Thyroid gland (tissue), 4 donors: ENCODE measurements at regions not wholly inside any gene's neighbourhood (a gene's known extent, or its start where the extent isn't known, plus 50 kb on each side); places are given as distances from the start of the nearest gene placed in this dataset.

Experiments used
- DNase-seq, 2 donors: peaks; one replicate each; pipeline ENCODE4 v3.0.0-alpha.2; 2019
- H3K27ac ChIP-seq, 3 donors: fragments of 200-600 bp; sonication (generic); 1 replicate in 2 of 3; 2 replicates in 1 of 3; pipeline ENCODE4 v1.5.1; 2016 to 2019; ENCODE audit warnings: mild to moderate bottlenecking in 1 of 3, moderate library complexity in 1 of 3
- H3K27me3 ChIP-seq: fragments of 200-600 bp; sonication (generic); one replicate; pipeline ENCODE4 v1.5.1; 2019
- H3K36me3 ChIP-seq, 2 donors: fragments of 200-600 bp; sonication (generic); one replicate each; pipeline ENCODE4 v1.5.1; 2016 to 2019
- H3K4me1 ChIP-seq, 2 donors: fragments of 200-600 bp; sonication (generic); one replicate each; pipeline ENCODE4 v1.5.1; 2017 to 2019
- H3K4me3 ChIP-seq, 3 donors: fragments of 200-600 bp; sonication (generic); replicated peaks in 1 of 3; 1 replicate in 2 of 3; 2 replicates in 1 of 3; pipeline ENCODE4 v1.5.1; 2016; ENCODE audit warnings: mild to moderate bottlenecking in 1 of 3
- H3K9me3 ChIP-seq: fragments of 200-600 bp; sonication (generic); one replicate; pipeline ENCODE4 v1.5.1; 2017
- CTCF ChIP-seq, 6 experiments: fragments of 200-600 bp in 3 of 6; fragments of 450-650 bp in 3 of 6; sonication (generic) in 3 of 6; IDR thresholded peaks; one replicate each; pipeline ENCODE4 v1.5.1; 2016 to 2019; ENCODE audit warnings: antibody characterized with exemption in 6 of 6, mild to moderate bottlenecking in 2 of 6, inconsistent platforms in 1 of 6, moderate library complexity in 1 of 6
- POLR2A ChIP-seq, 2 donors: fragments of 450-650 bp; IDR thresholded peaks; one replicate each; pipeline ENCODE4 v1.6.1; 2017; ENCODE audit warnings: antibody characterized with exemption in 2 of 2, mild to moderate bottlenecking in 2 of 2, moderate library complexity in 1 of 2
- WGBS, 2 donors: methylation state at CpG; one replicate each; pipeline ENCODE4 v1.1.5; 2017; 5-methylcytosine and 5-hydroxymethylcytosine counted together
- intact Hi-C: fragments of 100-400 bp; cut with DNase I; formaldehyde crosslinking; loops from one replicate; pipeline ENCODE4 v1.15.1; 2023

GRCh38 chr10:108736111-108736510 is 1187.2 kb downstream of the XPNPEP1 start:
- 86 to 89% methylated on average over 1 of the region's 1 CpG for WGBS, 2 donors
- Histone ChIP-seq H3K27me3 (no peaks in the 10 kb centered on the region), H3K4me3 (no peak overlapping the region), H3K9me3 (no peaks in the 10 kb centered on the region), H3K27ac (no peak overlapping the region), H3K4me1 (no peaks in the 10 kb centered on the region), H3K36me3 (no peaks in the 10 kb centered on the region)
- intact Hi-C loops, result no loop called here
- DNase-seq, result no peak
- no peak for TF ChIP-seq CTCF (IDR thresholded peaks at IDR 0.05)
- TF ChIP-seq POLR2A (IDR thresholded peaks at IDR 0.05), result no peak

GRCh38 chr10:108735380-108735779 is 1187.9 kb downstream of the XPNPEP1 start:
- no peak for TF ChIP-seq CTCF (IDR thresholded peaks at IDR 0.05)
- TF ChIP-seq POLR2A (IDR thresholded peaks at IDR 0.05), result no peak
- 93 to 94% methylated on average over 5 of the region's 5 CpGs for WGBS, 2 donors
- no peak overlapping the region for H3K4me3 ChIP-seq
- no peaks in the 10 kb centered on the region for H3K9me3 ChIP-seq
- no peaks in the 10 kb centered on the region for H3K36me3 ChIP-seq
- H3K4me1 ChIP-seq, result no peaks in the 10 kb centered on the region
- intact Hi-C loops, result no loop called here
- H3K27me3 ChIP-seq, result no peaks in the 10 kb centered on the region
- H3K27ac ChIP-seq, result no peak overlapping the region
- DNase-seq, result no peak

- Histone ChIP-seq H3K9me3 (no peaks in the 10 kb centered on the region), H3K27me3 (no peaks in the 10 kb centered on the region), H3K36me3 (no peaks in the 10 kb centered on the region), H3K4me1 (no peaks in the 10 kb centered on the region), H3K4me3 (no peak overlapping the region), H3K27ac (no peak overlapping the region)
- TF ChIP-seq CTCF (IDR thresholded peaks at IDR 0.05) (no peak), POLR2A (IDR thresholded peaks at IDR 0.05) (no peak)
- no peak for DNase-seq
- WGBS, 2 donors, result 79 to 82% methylated on average over 1 of the region's 1 CpG
- intact Hi-C loops, result no loop called here
Observed at GRCh38 chr10:108721874-108722273, 1201.4 kb downstream of the XPNPEP1 start.

GRCh38 chr10:108716352-108716751 is 1207.0 kb downstream of the XPNPEP1 start:
- Histone ChIP-seq H3K9me3 (no peaks in the 10 kb centered on the region), H3K27me3 (no peaks in the 10 kb centered on the region), H3K27ac (no peak overlapping the region), H3K4me1 (no peaks in the 10 kb centered on the region), H3K4me3 (no peak overlapping the region), H3K36me3 (no peaks in the 10 kb centered on the region)
- TF ChIP-seq POLR2A (IDR thresholded peaks at IDR 0.05), result no peak
- no peak for TF ChIP-seq CTCF (IDR thresholded peaks at IDR 0.05)
- intact Hi-C loops, result no loop called here
- no peak for DNase-seq

GRCh38 chr10:108709927-108710722 is 1213.2 kb downstream of the XPNPEP1 start:
- DNase-seq, result no peak
- 84% methylated on average over 5 of the region's 5 CpGs for WGBS, 2 donors
- H3K36me3 ChIP-seq, result no peaks in the 10 kb centered on the region
- intact Hi-C loops, result no loop called here
- no peaks in the 10 kb centered on the region for H3K4me1 ChIP-seq
- TF ChIP-seq CTCF (IDR thresholded peaks at IDR 0.05), result no peak
- TF ChIP-seq POLR2A (IDR thresholded peaks at IDR 0.05), result no peak
- H3K27ac ChIP-seq, result no peak overlapping the region
- no peaks in the 10 kb centered on the region for H3K27me3 ChIP-seq
- H3K9me3 ChIP-seq, result no peaks in the 10 kb centered on the region
- H3K4me3 ChIP-seq, result no peak overlapping the region
